Panc1 (cell line): ENCODE measurements at regions not wholly inside any gene's neighbourhood (a gene's known extent, or its start where the extent isn't known, plus 50 kb on each side); places are given as distances from the start of the nearest gene placed in this dataset.

Experiments used
- ATAC-seq: fragments of 200-7000 bp; cut with Tn5 transposase; 2 replicates; pipeline ENCODE4 v1.9.1; 2020; ENCODE audit warnings: mild to moderate bottlenecking, moderate library complexity
- BruUV-seq: library from RNA; stranded (reverse); fragments of 400-500 nt; replicated peaks from 2 replicates; lab custom pipeline; 2021; lab: Mats Ljungman, UMichigan
- CTCF ChIA-PET: fragments of 300-600 bp; sonication (Branson Sonifier 250); formaldehyde crosslinking; loops from one replicate; lab custom pipeline; 2022; ENCODE audit warnings: antibody characterized with exemption; lab: Charles Lee
- POLR2A ChIA-PET: fragments of 300-600 bp; sonication (Branson Sonifier 250); formaldehyde crosslinking; loops from one replicate; lab custom pipeline; 2022; ENCODE audit warnings: antibody characterized with exemption; lab: Charles Lee
- DNase-seq: peaks from one replicate; pipeline ENCODE4 v3.0.0-alpha.2; 2010; ENCODE audit warnings: low read depth, low spot score
- H3K27ac ChIP-seq: 2 replicates; pipeline ENCODE4 v1.5.1; 2011; ENCODE audit warnings: mild to moderate bottlenecking, low read length, inconsistent platforms
- H3K27me3 ChIP-seq: fragments of 200-500 bp; sonication (Bioruptor generic); 2 replicates; pipeline ENCODE4 v1.6.0; 2014; ENCODE audit warnings: low read length, inconsistent platforms; ENCODE audit not compliant: control insufficient read depth, insufficient read depth
- H3K36me3 ChIP-seq: fragments of 200-500 bp; sonication (Bioruptor generic); 2 replicates; pipeline ENCODE4 v1.5.1; 2014; ENCODE audit warnings: inconsistent platforms, mild to moderate bottlenecking, low read length, moderate library complexity; ENCODE audit not compliant: control insufficient read depth, insufficient read depth
- H3K4me1 ChIP-seq: 2 replicates; pipeline ENCODE4 v1.5.1; 2011; ENCODE audit warnings: inconsistent platforms, mild to moderate bottlenecking, low read length, moderate library complexity; ENCODE audit not compliant: control insufficient read depth, insufficient read depth
- H3K4me3 ChIP-seq, 2 experiments: 2 replicates each; pipeline ENCODE4 v1.5.1; 2011 to 2012; ENCODE audit warnings: low read depth in 2 of 2, low read length in 2 of 2, mild to moderate bottlenecking in 2 of 2, inconsistent platforms in 1 of 2, moderate library complexity in 1 of 2
- H3K9me3 ChIP-seq: fragments of 200-500 bp; sonication (Bioruptor generic); 2 replicates; pipeline ENCODE4 v1.5.1; 2014; ENCODE audit warnings: low read depth, mild to moderate bottlenecking, inconsistent platforms, low read length, moderate library complexity; ENCODE audit not compliant: control insufficient read depth, insufficient read depth
- POLR2AphosphoS5 ChIP-seq: IDR thresholded peaks from 2 replicates; pipeline ENCODE4 v1.6.1; 2012; ENCODE audit warnings: mild to moderate bottlenecking, low read depth, low read length, moderate library complexity
- SIN3A ChIP-seq: IDR thresholded peaks from 2 replicates; pipeline ENCODE4 v1.6.1; 2012; ENCODE audit warnings: low read depth, mild to moderate bottlenecking, low read length, moderate library complexity, borderline replicate concordance; ENCODE audit not compliant: insufficient read depth
- TCF7L2 ChIP-seq: IDR thresholded peaks from 2 replicates; pipeline ENCODE4 v1.6.1; 2011; ENCODE audit warnings: mild to moderate bottlenecking, low read depth, low read length, inconsistent platforms
- in situ Hi-C: cut with HindIII; loops from 2 replicates; pipeline ENCODE4 v1.10.0; 2016; ENCODE audit warnings: low sequenced_read_pairs, low pct_unique_long_range_greater_than_20kb
- intact Hi-C: fragments of 100-400 bp; cut with micrococcal nuclease; formaldehyde crosslinking; loops from one replicate; pipeline ENCODE4 v1.10.0; 2022; ENCODE audit not compliant: unreplicated experiment
- TF ChIP-seq, protein P1 (sequence below), 2 experiments: IDR thresholded peaks; 2 replicates each; pipeline ENCODE4 v1.6.1; 2011 to 2012; ENCODE audit warnings: low read depth in 2 of 2, control low read depth in 1 of 2, low read length in 1 of 2, mild to moderate bottlenecking in 1 of 2, moderate library complexity in 1 of 2; ENCODE audit not compliant: insufficient read depth in 1 of 2
- TF ChIP-seq, protein P2 (sequence below): fragments of 450-650 bp; IDR thresholded peaks from 2 replicates; pipeline ENCODE4 v1.5.1; 2017; ENCODE audit warnings: mild to moderate bottlenecking

DNA sequence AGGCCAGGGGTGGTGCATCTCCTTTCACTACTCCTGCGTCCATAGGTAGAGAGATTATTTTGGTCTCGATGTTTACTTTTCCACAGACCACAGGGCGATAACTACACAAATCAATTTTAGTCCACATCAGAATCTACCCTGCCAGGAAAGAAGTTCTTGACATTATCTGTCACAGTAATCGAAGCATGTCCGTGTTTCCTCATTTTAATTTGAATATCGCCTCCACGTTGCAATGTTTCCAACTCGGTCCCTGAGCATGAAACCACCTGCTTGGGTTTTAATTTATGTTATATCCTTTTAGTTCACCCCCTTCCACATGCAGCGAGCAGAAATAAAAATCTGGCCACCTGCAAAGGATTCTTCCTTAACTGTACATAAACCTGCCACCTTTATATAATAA is 100.1 kb upstream of the ATXN3L start:
- H3K4me3 ChIP-seq = no peak overlapping the region
- ATAC-seq (no peak), DNase-seq (no peak)
- intact Hi-C loops (no loop called here), in situ Hi-C loops (no loop called here)
- TF ChIP-seq SIN3A = no peak
- no peak for TF ChIP-seq POLR2AphosphoS5
- TF ChIP-seq, protein P1, sequence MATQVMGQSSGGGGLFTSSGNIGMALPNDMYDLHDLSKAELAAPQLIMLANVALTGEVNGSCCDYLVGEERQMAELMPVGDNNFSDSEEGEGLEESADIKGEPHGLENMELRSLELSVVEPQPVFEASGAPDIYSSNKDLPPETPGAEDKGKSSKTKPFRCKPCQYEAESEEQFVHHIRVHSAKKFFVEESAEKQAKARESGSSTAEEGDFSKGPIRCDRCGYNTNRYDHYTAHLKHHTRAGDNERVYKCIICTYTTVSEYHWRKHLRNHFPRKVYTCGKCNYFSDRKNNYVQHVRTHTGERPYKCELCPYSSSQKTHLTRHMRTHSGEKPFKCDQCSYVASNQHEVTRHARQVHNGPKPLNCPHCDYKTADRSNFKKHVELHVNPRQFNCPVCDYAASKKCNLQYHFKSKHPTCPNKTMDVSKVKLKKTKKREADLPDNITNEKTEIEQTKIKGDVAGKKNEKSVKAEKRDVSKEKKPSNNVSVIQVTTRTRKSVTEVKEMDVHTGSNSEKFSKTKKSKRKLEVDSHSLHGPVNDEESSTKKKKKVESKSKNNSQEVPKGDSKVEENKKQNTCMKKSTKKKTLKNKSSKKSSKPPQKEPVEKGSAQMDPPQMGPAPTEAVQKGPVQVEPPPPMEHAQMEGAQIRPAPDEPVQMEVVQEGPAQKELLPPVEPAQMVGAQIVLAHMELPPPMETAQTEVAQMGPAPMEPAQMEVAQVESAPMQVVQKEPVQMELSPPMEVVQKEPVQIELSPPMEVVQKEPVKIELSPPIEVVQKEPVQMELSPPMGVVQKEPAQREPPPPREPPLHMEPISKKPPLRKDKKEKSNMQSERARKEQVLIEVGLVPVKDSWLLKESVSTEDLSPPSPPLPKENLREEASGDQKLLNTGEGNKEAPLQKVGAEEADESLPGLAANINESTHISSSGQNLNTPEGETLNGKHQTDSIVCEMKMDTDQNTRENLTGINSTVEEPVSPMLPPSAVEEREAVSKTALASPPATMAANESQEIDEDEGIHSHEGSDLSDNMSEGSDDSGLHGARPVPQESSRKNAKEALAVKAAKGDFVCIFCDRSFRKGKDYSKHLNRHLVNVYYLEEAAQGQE (IDR thresholded peaks at IDR 0.05; ENCODE audit: insufficient read depth in 1 of 2, low read depth in 2 of 2, low read length in 1 of 2) = no peak
- no peak for TF ChIP-seq TCF7L2
- TF ChIP-seq, protein P2, sequence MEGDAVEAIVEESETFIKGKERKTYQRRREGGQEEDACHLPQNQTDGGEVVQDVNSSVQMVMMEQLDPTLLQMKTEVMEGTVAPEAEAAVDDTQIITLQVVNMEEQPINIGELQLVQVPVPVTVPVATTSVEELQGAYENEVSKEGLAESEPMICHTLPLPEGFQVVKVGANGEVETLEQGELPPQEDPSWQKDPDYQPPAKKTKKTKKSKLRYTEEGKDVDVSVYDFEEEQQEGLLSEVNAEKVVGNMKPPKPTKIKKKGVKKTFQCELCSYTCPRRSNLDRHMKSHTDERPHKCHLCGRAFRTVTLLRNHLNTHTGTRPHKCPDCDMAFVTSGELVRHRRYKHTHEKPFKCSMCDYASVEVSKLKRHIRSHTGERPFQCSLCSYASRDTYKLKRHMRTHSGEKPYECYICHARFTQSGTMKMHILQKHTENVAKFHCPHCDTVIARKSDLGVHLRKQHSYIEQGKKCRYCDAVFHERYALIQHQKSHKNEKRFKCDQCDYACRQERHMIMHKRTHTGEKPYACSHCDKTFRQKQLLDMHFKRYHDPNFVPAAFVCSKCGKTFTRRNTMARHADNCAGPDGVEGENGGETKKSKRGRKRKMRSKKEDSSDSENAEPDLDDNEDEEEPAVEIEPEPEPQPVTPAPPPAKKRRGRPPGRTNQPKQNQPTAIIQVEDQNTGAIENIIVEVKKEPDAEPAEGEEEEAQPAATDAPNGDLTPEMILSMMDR = no peak
- BruUV-seq = no TSS peak
- CTCF ChIA-PET = no interaction called here
- no peak overlapping the region for H3K27ac ChIP-seq
- H3K4me1 ChIP-seq = no peaks in the 10 kb centered on the region
- H3K27me3 ChIP-seq = no peaks in the 10 kb centered on the region
- no peaks in the 10 kb centered on the region for H3K9me3 ChIP-seq
- H3K36me3 ChIP-seq = no peaks in the 10 kb centered on the region
- POLR2A ChIA-PET = no interaction called here

DNA sequence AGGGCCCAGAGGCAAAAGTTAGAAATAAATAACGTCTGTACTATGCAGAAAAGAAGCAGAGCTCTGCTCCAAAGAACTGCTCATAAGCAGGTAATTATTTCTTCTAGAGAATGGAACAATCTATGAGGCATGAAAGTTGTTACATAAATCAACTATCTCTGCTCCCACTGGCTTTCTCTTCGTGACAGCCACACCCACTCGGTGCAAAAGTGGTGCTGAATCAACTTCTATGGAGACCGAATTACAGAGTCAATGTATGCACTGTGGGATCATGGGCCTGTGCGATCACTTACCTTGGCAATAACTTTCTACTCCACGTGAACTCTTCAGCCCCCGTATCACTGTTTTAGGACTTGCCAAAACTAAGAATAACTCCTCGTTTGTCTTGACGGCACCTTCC is 99.4 kb upstream of the ATXN3L start:
- no peaks in the 10 kb centered on the region for H3K36me3 ChIP-seq
- H3K9me3 ChIP-seq = no peaks in the 10 kb centered on the region
- BruUV-seq = no TSS peak
- POLR2A ChIA-PET = no interaction called here
- intact Hi-C loops (no loop called here), in situ Hi-C loops (no loop called here)
- no peak for ATAC-seq
- TF ChIP-seq, protein P1 (IDR thresholded peaks at IDR 0.05; ENCODE audit: insufficient read depth in 1 of 2, low read depth in 2 of 2, low read length in 1 of 2) = no peak
- TF ChIP-seq SIN3A (no peak), POLR2AphosphoS5 (no peak), TCF7L2 (no peak)
- TF ChIP-seq, protein P2 = no peak
- no peak for DNase-seq
- H3K27ac ChIP-seq = no peak overlapping the region
- no peaks in the 10 kb centered on the region for H3K27me3 ChIP-seq
- H3K4me1 ChIP-seq = no peaks in the 10 kb centered on the region
- H3K4me3 ChIP-seq = no peak overlapping the region
- CTCF ChIA-PET = no interaction called here
